ENCODE measurements at regions not wholly inside any gene's neighbourhood (a gene's known extent, or its start where the extent isn't known, plus 50 kb on each side); places are given as distances from the start of the nearest gene placed in this dataset.

- H3K9ac ChIP-seq, result no peak overlapping the region
- no peaks in the 10 kb centered on the region for H3K36me3 ChIP-seq
These were observed 1035.8 kb upstream of the FANCL start for GRCh38 chr2:59276917-59277316.

GRCh38 chr2:59276033-59276432 is 1034.9 kb upstream of the FANCL start:
- Histone ChIP-seq H3K4me1 (no peaks in the 10 kb centered on the region), H3K9ac (no peak overlapping the region), H3K4me3 (no peak overlapping the region), H3K9me3 (no peaks in the 10 kb centered on the region), H3K4me2 (no peak overlapping the region), H3K36me3 (no peaks in the 10 kb centered on the region), H4K20me1 (no peaks in the 10 kb centered on the region), H3K27ac (no peak overlapping the region), H3K27me3 (no peaks in the 10 kb centered on the region)
- TF ChIP-seq Cebpa-rat (IDR thresholded peaks at IDR 0.05), result no peak

More at GRCh38 chr2:59276917-59277316, 1035.8 kb upstream of the FANCL start:
- no peak for TF ChIP-seq Cebpa-rat (IDR thresholded peaks at IDR 0.05)
- no peak overlapping the region for H3K27ac ChIP-seq
- no peak overlapping the region for H3K4me3 ChIP-seq
- no peaks in the 10 kb centered on the region for H3K27me3 ChIP-seq
- H3K4me2 ChIP-seq, result no peak overlapping the region
- no peaks in the 10 kb centered on the region for H4K20me1 ChIP-seq
- H3K9me3 ChIP-seq, result no peaks in the 10 kb centered on the region
- H3K4me1 ChIP-seq, result no peaks in the 10 kb centered on the region

- H3K9ac ChIP-seq, result no peak overlapping the region
- TF ChIP-seq Cebpa-rat (IDR thresholded peaks at IDR 0.05), result no peak
- no peaks in the 10 kb centered on the region for H3K27me3 ChIP-seq
- no peaks in the 10 kb centered on the region for H4K20me1 ChIP-seq
- H3K27ac ChIP-seq, result no peak overlapping the region
- no peaks in the 10 kb centered on the region for H3K4me1 ChIP-seq
- no peak overlapping the region for H3K4me3 ChIP-seq
- H3K9me3 ChIP-seq, result no peaks in the 10 kb centered on the region
- H3K4me2 ChIP-seq, result no peak overlapping the region
- H3K36me3 ChIP-seq, result no peaks in the 10 kb centered on the region
These were observed 1025.3 kb upstream of the FANCL start for GRCh38 chr2:59266453-59266852.

- Histone ChIP-seq H3K4me1 (no peaks in the 10 kb centered on the region), H3K9ac (no peak overlapping the region), H3K9me3 (no peaks in the 10 kb centered on the region), H3K4me2 (no peak overlapping the region), H3K27ac (no peak overlapping the region), H3K4me3 (no peak overlapping the region), H3K36me3 (no peaks in the 10 kb centered on the region), H3K27me3 (no peaks in the 10 kb centered on the region), H4K20me1 (no peaks in the 10 kb centered on the region)
- TF ChIP-seq Cebpa-rat (IDR thresholded peaks at IDR 0.05), result no peak
These were observed 1018.8 kb upstream of the FANCL start for GRCh38 chr2:59259913-59260312.

- Histone ChIP-seq H3K27me3 (no peaks in the 10 kb centered on the region), H4K20me1 (no peaks in the 10 kb centered on the region), H3K9me3 (no peaks in the 10 kb centered on the region), H3K9ac (no peak overlapping the region), H3K4me1 (no peaks in the 10 kb centered on the region), H3K36me3 (no peaks in the 10 kb centered on the region), H3K4me2 (no peak overlapping the region), H3K27ac (no peak overlapping the region), H3K4me3 (no peak overlapping the region)
- TF ChIP-seq Cebpa-rat (IDR thresholded peaks at IDR 0.05), result no peak
These were observed 1015.2 kb upstream of the FANCL start for GRCh38 chr2:59256290-59256689.

GRCh38 chr2:59254279-59254678 is 1013.2 kb upstream of the FANCL start:
- Histone ChIP-seq H3K4me2 (no peak overlapping the region), H4K20me1 (no peaks in the 10 kb centered on the region), H3K4me1 (no peaks in the 10 kb centered on the region), H3K9me3 (no peaks in the 10 kb centered on the region), H3K27me3 (no peaks in the 10 kb centered on the region), H3K9ac (no peak overlapping the region), H3K36me3 (no peaks in the 10 kb centered on the region), H3K4me3 (no peak overlapping the region), H3K27ac (no peak overlapping the region)
- TF ChIP-seq Cebpa-rat (IDR thresholded peaks at IDR 0.05), result no peak

- no peak overlapping the region for H3K4me3 ChIP-seq
- H3K27me3 ChIP-seq, result no peaks in the 10 kb centered on the region
- H3K4me2 ChIP-seq, result no peak overlapping the region
These were observed 1009.2 kb upstream of the FANCL start for GRCh38 chr2:59250307-59250677.

DNA sequence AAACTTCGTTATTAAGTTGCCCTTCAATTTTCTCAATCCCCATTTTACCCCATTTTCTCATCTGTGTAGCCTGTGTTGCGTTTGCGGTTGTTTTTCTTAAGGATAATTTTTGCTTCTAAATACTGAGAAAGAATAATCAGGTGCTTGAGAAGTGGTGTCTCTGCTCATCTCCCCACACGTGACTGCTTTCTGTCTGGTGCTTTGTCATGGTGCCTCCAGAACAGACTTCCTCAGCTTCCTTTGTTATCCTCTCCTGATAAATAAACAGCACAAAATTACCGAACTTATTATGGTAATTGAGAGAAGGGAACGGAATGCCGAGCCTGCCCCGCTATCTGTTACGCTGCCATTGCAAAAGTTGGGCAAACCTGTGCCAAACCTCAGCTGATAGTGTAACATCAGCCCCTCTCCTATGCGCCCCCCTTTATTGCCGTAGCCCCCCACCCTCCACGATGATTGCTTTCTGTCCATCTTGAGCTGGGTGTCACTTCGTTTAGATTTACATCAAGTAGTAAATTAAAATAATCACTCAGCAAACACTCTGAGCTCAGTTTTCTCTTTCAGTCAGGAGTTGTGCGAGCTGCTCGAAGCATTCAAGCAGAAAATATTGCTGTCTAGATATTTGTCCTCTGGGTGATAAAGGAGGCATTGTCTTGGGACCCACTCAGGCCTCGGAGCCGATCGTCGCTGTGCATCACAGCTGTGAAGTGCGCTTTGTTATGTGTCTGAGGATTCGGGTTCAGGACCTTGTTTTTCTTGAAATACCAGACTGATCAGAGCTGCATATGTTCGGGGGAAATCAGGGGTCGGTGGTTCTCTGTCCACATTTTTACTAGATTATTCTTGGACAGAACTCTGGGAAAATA is 1008.5 kb upstream of the FANCL start:
- H3K4me3 ChIP-seq, result no peak overlapping the region
- no peak overlapping the region for H3K4me2 ChIP-seq
- no peak overlapping the region for H3K27ac ChIP-seq
- no peaks in the 10 kb centered on the region for H3K36me3 ChIP-seq
- no peaks in the 10 kb centered on the region for H3K9me3 ChIP-seq
- H3K27me3 ChIP-seq, result no peaks in the 10 kb centered on the region
- no peak for TF ChIP-seq Cebpa-rat (IDR thresholded peaks at IDR 0.05)
- H3K4me1 ChIP-seq, result peaks cover 6% of the 10 kb centered on the region; the same call in 1 of the 2 replicates
- H3K9ac ChIP-seq, result no peak overlapping the region
- H4K20me1 ChIP-seq, result no peaks in the 10 kb centered on the region

More at GRCh38 chr2:59250307-59250677, 1009.2 kb upstream of the FANCL start:
- no peaks in the 10 kb centered on the region for H3K9me3 ChIP-seq
- no peaks in the 10 kb centered on the region for H4K20me1 ChIP-seq
- no peak overlapping the region for H3K9ac ChIP-seq
- no peaks in the 10 kb centered on the region for H3K36me3 ChIP-seq
- no peak overlapping the region for H3K27ac ChIP-seq
- peaks cover 6% of the 10 kb centered on the region; the same call in 1 of the 2 replicates for H3K4me1 ChIP-seq
- TF ChIP-seq Cebpa-rat (IDR thresholded peaks at IDR 0.05), result no peak

DNA sequence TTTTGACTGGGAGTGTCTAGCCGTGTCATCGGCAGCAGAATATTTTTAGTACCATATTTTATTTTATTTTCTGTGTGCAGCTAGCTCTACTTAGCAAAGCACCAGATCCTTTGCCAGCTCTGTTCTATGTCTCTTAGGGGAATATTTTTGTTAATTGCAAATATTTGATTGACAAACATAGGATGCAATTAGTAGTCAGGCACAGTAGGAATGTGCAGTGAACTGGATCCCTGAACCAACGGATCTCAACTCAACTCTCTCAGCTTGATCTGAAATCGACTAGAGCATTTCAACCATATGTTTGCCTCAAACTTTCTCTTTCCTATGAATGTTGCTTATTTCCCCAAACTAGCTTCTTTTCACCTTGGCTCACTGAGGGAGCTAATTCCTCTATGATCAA is 998.0 kb upstream of the FANCL start:
- TF ChIP-seq Cebpa-rat (IDR thresholded peaks at IDR 0.05), result no peak

DNA sequence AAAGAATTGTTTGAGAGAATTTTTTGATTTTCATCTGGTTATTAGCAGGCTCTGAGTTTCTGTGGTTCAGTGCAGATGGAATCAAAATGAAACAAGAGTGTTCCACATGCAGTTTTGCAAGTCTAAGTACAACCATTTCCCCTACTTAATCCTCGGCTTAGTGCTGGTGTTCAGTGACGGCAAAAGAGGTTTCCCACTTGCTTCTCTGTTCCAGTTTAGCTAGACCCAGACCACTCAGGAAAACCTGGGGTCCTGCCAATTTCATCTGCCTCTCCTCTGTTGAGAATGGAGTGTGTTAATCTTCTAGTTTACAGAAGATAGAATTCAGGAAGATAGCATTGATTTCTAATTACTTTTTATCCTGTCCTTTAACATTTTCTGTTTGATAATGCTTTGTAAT is 996.2 kb upstream of the FANCL start:
- no peaks in the 10 kb centered on the region for H4K20me1 ChIP-seq
- no peak for TF ChIP-seq Cebpa-rat (IDR thresholded peaks at IDR 0.05)
- H3K4me1 ChIP-seq, result peaks cover 56% of the 10 kb centered on the region
- H3K36me3 ChIP-seq, result no peaks in the 10 kb centered on the region
- H3K9me3 ChIP-seq, result no peaks in the 10 kb centered on the region
- H3K27ac ChIP-seq, result no peak overlapping the region
- no peak overlapping the region; the same call in 1 of the 2 replicates for H3K9ac ChIP-seq
- H3K4me3 ChIP-seq, result no peak overlapping the region
- H3K27me3 ChIP-seq, result no peaks in the 10 kb centered on the region
- peak overlapping the region; percentile 65 for H3K4me2 ChIP-seq

More for the DNA sequence above, 998.0 kb upstream of the FANCL start:
- H3K27me3 ChIP-seq, result no peaks in the 10 kb centered on the region
- H3K4me2 ChIP-seq, result peak overlapping the region; percentile 65
- H3K9me3 ChIP-seq, result no peaks in the 10 kb centered on the region
- no peaks in the 10 kb centered on the region for H3K36me3 ChIP-seq
- peak overlapping the region; percentile 6; the same call in 1 of the 2 replicates for H3K9ac ChIP-seq
- H3K4me1 ChIP-seq, result peaks cover 46% of the 10 kb centered on the region
- H3K4me3 ChIP-seq, result no peak overlapping the region
- no peaks in the 10 kb centered on the region for H4K20me1 ChIP-seq
- peak overlapping the region; percentile 46; the same call in 1 of the 2 replicates for H3K27ac ChIP-seq
